GM12878 (cell line): ENCODE measurements at regions not wholly inside any gene's neighbourhood (a gene's known extent, or its start where the extent isn't known, plus 50 kb on each side); places are given as distances from the start of the nearest gene placed in this dataset.

Experiments
- ATAC-seq: fragments of 200-7000 bp; cut with Tn5 transposase; 3 replicates; pipeline ENCODE4 v1.9.1; 2020; ENCODE audit warnings: mild to moderate bottlenecking, moderate library complexity
- BruUV-seq: library from RNA; stranded (reverse); fragments of 400-500 nt; replicated peaks from 2 replicates; lab custom pipeline; 2021; lab: Mats Ljungman, UMichigan
- CTCF ChIA-PET: fragments of 300-600 bp; sonication (Branson Sonifier 250); formaldehyde crosslinking; extraction: SDS; loops from one replicate; lab custom pipeline; 2021; ENCODE audit warnings: inconsistent platforms; lab: Yijun Ruan, JAX
- POLR2A ChIA-PET: fragments of 350-600 bp; formaldehyde crosslinking; extraction: SDS; loops from one replicate; lab custom pipeline; 2021; ENCODE audit warnings: inconsistent platforms; lab: Charles Lee
- RAD21 ChIA-PET: fragments of 300-600 bp; sonication (Branson Sonifier 250); formaldehyde crosslinking; loops from one replicate; lab custom pipeline; 2023; ENCODE audit warnings: antibody characterized with exemption; ENCODE audit not compliant: unreplicated experiment; lab: Charles Lee
- SMC1A ChIA-PET: fragments of 300-600 bp; sonication (Branson Sonifier 250); formaldehyde crosslinking; loops from one replicate; lab custom pipeline; 2023; ENCODE audit not compliant: unreplicated experiment, uncharacterized antibody; lab: Charles Lee
- DNase-seq: peaks from one replicate; pipeline ENCODE4 v3.0.0-alpha.2; 2011; ENCODE audit warnings: low read depth, low spot score
- FAIRE-seq: peaks from 3 replicates; lab custom pipeline; 2011; peaks lifted over from hg19 to GRCh38; lab: Jason Lieb, UNC
- H2AFZ ChIP-seq: 2 replicates; pipeline ENCODE4 v1.6.0; 2011; ENCODE audit warnings: low read depth, low read length, control low read depth; ENCODE audit not compliant: control insufficient read depth
- H3K27ac ChIP-seq: 2 replicates; pipeline ENCODE4 v1.5.1; 2011; ENCODE audit warnings: control low read depth; ENCODE audit not compliant: control insufficient read depth, insufficient read depth
- H3K27me3 ChIP-seq, 2 experiments: replicated peaks in 1 of 2; 2 replicates each; pipeline versions ENCODE4 v1.6.0 to v1.6.1; 2011; ENCODE audit warnings: low read length in 1 of 2; ENCODE audit not compliant: control insufficient read depth in 2 of 2, insufficient read depth in 2 of 2
- H3K36me3 ChIP-seq, 2 experiments: 2 replicates each; pipeline ENCODE4 v1.5.1; 2011; ENCODE audit warnings: low read length in 1 of 2; ENCODE audit not compliant: control insufficient read depth in 2 of 2, insufficient read depth in 2 of 2
- H3K4me1 ChIP-seq: 2 replicates; pipeline ENCODE4 v1.6.1; 2011; ENCODE audit warnings: mild to moderate bottlenecking, low read length, moderate library complexity, mixed read lengths; ENCODE audit not compliant: control insufficient read depth, insufficient read depth
- H3K4me2 ChIP-seq: 2 replicates; pipeline ENCODE4 v1.6.0; 2011; ENCODE audit warnings: control low read depth; ENCODE audit not compliant: control insufficient read depth, insufficient read depth
- H3K4me3 ChIP-seq: fragments of 200-600 bp; sonication (generic); 2 replicates; pipeline ENCODE4 v1.5.1; 2016
- H3K79me2 ChIP-seq: 2 replicates; pipeline ENCODE4 v1.6.0; 2011; ENCODE audit warnings: low read length; ENCODE audit not compliant: control insufficient read depth, insufficient read depth
- H3K9ac ChIP-seq: 2 replicates; pipeline ENCODE4 v1.8.0; 2011; ENCODE audit warnings: low read length, control low read depth, mixed read lengths; ENCODE audit not compliant: control insufficient read depth, insufficient read depth
- H3K9me3 ChIP-seq: replicated peaks from 3 replicates; pipeline ENCODE4 v1.5.1; 2011; ENCODE audit warnings: mild to moderate bottlenecking, low read length; ENCODE audit not compliant: control insufficient read depth, insufficient read depth
- H4K20me1 ChIP-seq: 2 replicates; pipeline ENCODE4 v1.6.0; 2011; ENCODE audit not compliant: control insufficient read depth, insufficient read depth
- BCL11A ChIP-seq: IDR thresholded peaks from 2 replicates; pipeline ENCODE4 v1.6.1; 2011; ENCODE audit warnings: low read depth, low read length
- BCL3 ChIP-seq: IDR thresholded peaks from 2 replicates; pipeline ENCODE4 v1.6.1; 2011; ENCODE audit warnings: borderline replicate concordance, low read depth, mild to moderate bottlenecking, moderate library complexity, low read length; ENCODE audit not compliant: insufficient read depth, poor library complexity, severe bottlenecking
- ESRRA ChIP-seq: IDR thresholded peaks from 2 replicates; pipeline ENCODE4 v1.6.1; 2012; ENCODE audit warnings: mild to moderate bottlenecking, low read length, improper control_type of control experiment
- HDAC2 ChIP-seq: fragments of 200-600 bp; sonication (generic); IDR thresholded peaks from 2 replicates; pipeline ENCODE4 v1.6.1; 2017
- MTA2 ChIP-seq: fragments of 450-650 bp; IDR thresholded peaks from 2 replicates; pipeline ENCODE4 v1.6.1; 2016; ENCODE audit warnings: low read depth, mild to moderate bottlenecking, moderate library complexity
- NFIC ChIP-seq: IDR thresholded peaks from 2 replicates; pipeline ENCODE4 v1.6.1; 2012; ENCODE audit warnings: low read depth, mild to moderate bottlenecking, inconsistent platforms, low read length, moderate library complexity
- RAD21 ChIP-seq: IDR thresholded peaks from 2 replicates; pipeline ENCODE4 v1.6.1; 2011; ENCODE audit warnings: mild to moderate bottlenecking, low read depth, low read length, moderate library complexity; ENCODE audit not compliant: insufficient read depth
- RELA ChIP-seq: fragments of 450-650 bp; IDR thresholded peaks from 2 replicates; pipeline ENCODE4 v1.8.0; 2014; ENCODE audit warnings: borderline replicate concordance; ENCODE audit not compliant: partially characterized antibody
- STAT1 ChIP-seq: fragments of 450-650 bp; conservative IDR thresholded peaks from 2 replicates; pipeline ENCODE4 v1.6.1; 2014; ENCODE audit warnings: antibody characterized with exemption, mild to moderate bottlenecking
- WRNIP1 ChIP-seq: IDR thresholded peaks from 2 replicates; pipeline ENCODE4 v1.6.1; 2011; ENCODE audit warnings: low read depth, low read length, improper control_type of control experiment, borderline replicate concordance
- WGBS: methylation state at CpG from one replicate; pipeline ENCODE4 v1.1.6; 2016; ENCODE audit warnings: low lambda C conversion rate; ENCODE audit not compliant: insufficient replicate concordance, insufficient coverage; ENCODE audit errors: missing lambda C conversion rate; 5-methylcytosine and 5-hydroxymethylcytosine counted together
- in situ Hi-C: fragments of 300-500 bp; cut with MboI; formaldehyde crosslinking; loops from 9 replicates; pipeline ENCODE4 v1.14.3; 2018; ENCODE audit warnings: mixed read lengths
- intact Hi-C: fragments of 100-400 bp; cut with micrococcal nuclease; formaldehyde crosslinking; loops from one replicate; pipeline ENCODE4 v1.14.2; 2022; ENCODE audit not compliant: unreplicated experiment
- TF ChIP-seq, protein P1 (sequence below): fragments of 450-650 bp; formaldehyde crosslinking; IDR thresholded peaks from 2 replicates; pipeline ENCODE4 v1.4.0; 2022; ENCODE audit warnings: mild to moderate bottlenecking, moderate library complexity

GRCh38 chr3:144141496-144141895, 169.9 kb downstream of the DIPK2A start:
- ChIA-PET CTCF (no interaction called here), POLR2A (no interaction called here), SMC1A (interaction anchor here (1.3 kb wide), 1 partner anchor 14 kb away, joined by 3 read pairs; no protein-coding TSS in a partner anchor), RAD21 (no interaction called here)
- no peak overlapping the region for H3K27ac ChIP-seq
- WGBS = no CpG with 5 or more reads among the region's 1 CpG
- H4K20me1 ChIP-seq = no peaks in the 10 kb centered on the region
- no peaks in the 10 kb centered on the region for H3K27me3 ChIP-seq
- ATAC-seq (no peak), DNase-seq (no peak), FAIRE-seq (no peak)
- no peaks in the 10 kb centered on the region; the same call in 2 of the 3 replicates for H3K9me3 ChIP-seq
- no TSS peak for BruUV-seq
- H3K4me3 ChIP-seq = no peak overlapping the region
- no peak overlapping the region for H3K4me2 ChIP-seq
- intact Hi-C loops = no loop called here
- no peaks in the 10 kb centered on the region for H3K4me1 ChIP-seq
- no peak overlapping the region for H2AFZ ChIP-seq
- in situ Hi-C loops = no loop called here
- H3K9ac ChIP-seq = no peak overlapping the region
- TF ChIP-seq, protein P1, sequence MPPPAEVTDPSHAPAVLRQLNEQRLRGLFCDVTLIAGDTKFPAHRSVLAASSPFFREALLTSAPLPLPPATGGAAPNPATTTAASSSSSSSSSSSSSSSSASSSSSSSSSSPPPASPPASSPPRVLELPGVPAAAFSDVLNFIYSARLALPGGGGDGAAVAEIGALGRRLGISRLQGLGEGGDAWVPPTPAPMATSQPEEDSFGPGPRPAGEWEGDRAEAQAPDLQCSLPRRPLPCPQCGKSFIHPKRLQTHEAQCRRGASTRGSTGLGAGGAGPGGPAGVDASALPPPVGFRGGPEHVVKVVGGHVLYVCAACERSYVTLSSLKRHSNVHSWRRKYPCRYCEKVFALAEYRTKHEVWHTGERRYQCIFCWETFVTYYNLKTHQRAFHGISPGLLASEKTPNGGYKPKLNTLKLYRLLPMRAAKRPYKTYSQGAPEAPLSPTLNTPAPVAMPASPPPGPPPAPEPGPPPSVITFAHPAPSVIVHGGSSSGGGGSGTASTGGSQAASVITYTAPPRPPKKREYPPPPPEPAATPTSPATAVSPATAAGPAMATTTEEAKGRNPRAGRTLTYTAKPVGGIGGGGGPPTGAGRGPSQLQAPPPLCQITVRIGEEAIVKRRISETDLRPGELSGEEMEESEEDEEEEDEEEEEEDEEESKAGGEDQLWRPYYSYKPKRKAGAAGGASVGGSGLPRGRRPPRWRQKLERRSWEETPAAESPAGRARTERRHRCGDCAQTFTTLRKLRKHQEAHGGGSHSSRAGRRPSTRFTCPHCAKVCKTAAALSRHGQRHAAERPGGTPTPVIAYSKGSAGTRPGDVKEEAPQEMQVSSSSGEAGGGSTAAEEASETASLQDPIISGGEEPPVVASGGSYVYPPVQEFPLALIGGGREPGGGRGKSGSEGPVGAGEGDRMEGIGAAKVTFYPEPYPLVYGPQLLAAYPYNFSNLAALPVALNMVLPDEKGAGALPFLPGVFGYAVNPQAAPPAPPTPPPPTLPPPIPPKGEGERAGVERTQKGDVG (CRISPR knock-in tag) = no peak
- TF ChIP-seq WRNIP1 = no peak
- no peak for TF ChIP-seq RAD21
- TF ChIP-seq BCL3 = no peak
- TF ChIP-seq BCL11A = no peak
- no peak for TF ChIP-seq NFIC
- TF ChIP-seq HDAC2 = no peak
- no peak for TF ChIP-seq ESRRA
- no peak for TF ChIP-seq MTA2
- TF ChIP-seq RELA = no peak
- no peak for TF ChIP-seq STAT1
- H3K36me3 ChIP-seq = no peaks in the 10 kb centered on the region
- H3K79me2 ChIP-seq = no peaks in the 10 kb centered on the region
